HepG2 (cell line): ENCODE measurements at regions not wholly inside any gene's neighbourhood (a gene's known extent, or its start where the extent isn't known, plus 50 kb on each side); places are given as distances from the start of the nearest gene placed in this dataset.

ENCODE experiments used
- ATAC-seq: fragments of 200-7000 bp; cut with Tn5 transposase; 3 replicates; pipeline ENCODE4 v1.9.1; 2020; ENCODE audit warnings: mild to moderate bottlenecking, moderate library complexity
- BruUV-seq: library from RNA; stranded (reverse); fragments of 400-500 nt; replicated peaks from 2 replicates; lab custom pipeline; 2021; lab: Mats Ljungman, UMichigan
- CTCF ChIA-PET: fragments of 300-600 bp; formaldehyde crosslinking; extraction: SDS; loops from one replicate; lab custom pipeline; 2021; ENCODE audit warnings: low total read pairs, inconsistent platforms, low intra/inter-chr PET ratio; lab: Yijun Ruan, JAX
- POLR2A ChIA-PET: fragments of 350-600 bp; sonication (Branson Sonifier 250); formaldehyde crosslinking; loops from one replicate; lab custom pipeline; 2020; ENCODE audit warnings: antibody characterized with exemption, inconsistent platforms; lab: Yijun Ruan, JAX
- DNase-seq: peaks from one replicate; pipeline ENCODE4 v3.0.0-alpha.2; 2015; ENCODE audit warnings: low spot score
- FAIRE-seq: peaks from 3 replicates; lab custom pipeline; 2011; peaks lifted over from hg19 to GRCh38; lab: Jason Lieb, UNC
- H2AFZ ChIP-seq: one replicate; pipeline ENCODE4 v1.6.1; 2011; ENCODE audit warnings: low read length, inconsistent platforms
- H3K27ac ChIP-seq: fragments of 300-600 bp; 3 replicates; pipeline ENCODE4 v1.8.0; 2011; ENCODE audit warnings: mixed run types, mild to moderate bottlenecking, mixed read lengths, low read length, inconsistent platforms; ENCODE audit not compliant: insufficient read depth; ENCODE audit errors: extremely low read length
- H3K27me3 ChIP-seq, 2 experiments: fragments of 200-600 bp in 1 of 2; 2 replicates in 1 of 2; 3 replicates in 1 of 2; pipeline versions ENCODE4 v1.6.0 to v1.8.0; 2011; ENCODE audit warnings: low read length in 2 of 2, mild to moderate bottlenecking in 2 of 2, moderate library complexity in 2 of 2, inconsistent platforms in 1 of 2; ENCODE audit not compliant: insufficient read depth in 2 of 2, control insufficient read depth in 1 of 2
- H3K36me3 ChIP-seq, 2 experiments: fragments of 200-600 bp in 1 of 2; replicated peaks in 1 of 2; 2 replicates in 1 of 2; 3 replicates in 1 of 2; pipeline versions ENCODE4 v1.5.1 to v1.8.0; 2011; ENCODE audit warnings: low read length in 2 of 2, inconsistent platforms in 1 of 2; ENCODE audit not compliant: insufficient read depth in 2 of 2, control insufficient read depth in 1 of 2
- H3K4me1 ChIP-seq: 2 replicates; pipeline ENCODE4 v1.5.1; 2012; ENCODE audit warnings: low read length, inconsistent platforms; ENCODE audit not compliant: insufficient read depth
- H3K4me2 ChIP-seq: 2 replicates; pipeline ENCODE4 v1.6.0; 2011; ENCODE audit warnings: low read depth, low read length, inconsistent platforms
- H3K4me3 ChIP-seq, 3 experiments: fragments of 200-600 bp in 1 of 3; sonication (generic), shearing (Covaris generic) in 1 of 3; replicated peaks in 1 of 3; 2 replicates each; pipeline ENCODE4 v1.5.1; 2011 to 2016; ENCODE audit warnings: low read length in 3 of 3, inconsistent platforms in 2 of 3, low read depth in 2 of 3, mild to moderate bottlenecking in 2 of 3, control low read depth in 1 of 3, mixed read lengths in 1 of 3; ENCODE audit not compliant: insufficient read depth in 1 of 3
- H3K79me2 ChIP-seq: one replicate; pipeline ENCODE4 v1.6.1; 2011; ENCODE audit warnings: low read length, inconsistent platforms; ENCODE audit not compliant: insufficient read depth
- H3K9ac ChIP-seq: 2 replicates; pipeline ENCODE4 v1.6.0; 2011; ENCODE audit warnings: mild to moderate bottlenecking, low read depth, low read length, inconsistent platforms; ENCODE audit not compliant: insufficient read depth
- H3K9me3 ChIP-seq: 2 replicates; pipeline ENCODE4 v1.5.1; 2012; ENCODE audit warnings: mild to moderate bottlenecking, low read length
- H4K20me1 ChIP-seq: 2 replicates; pipeline ENCODE4 v1.6.0; 2011; ENCODE audit warnings: inconsistent platforms, mild to moderate bottlenecking, low read length, moderate library complexity; ENCODE audit not compliant: insufficient read depth
- ARHGAP35 ChIP-seq: sonication (generic); formaldehyde crosslinking; IDR thresholded peaks from 2 replicates; pipeline ENCODE4 v1.9.0; 2022; ENCODE audit warnings: mild to moderate bottlenecking, inconsistent platforms, moderate library complexity, missing genetic modification reagents, borderline replicate concordance
- ARNT ChIP-seq: fragments of 450-650 bp; IDR thresholded peaks from 2 replicates; pipeline ENCODE4 v1.6.1; 2017
- CREB3 ChIP-seq: sonication (generic); formaldehyde crosslinking; IDR thresholded peaks from 2 replicates; pipeline ENCODE4 v1.5.0; 2020; ENCODE audit warnings: missing genetic modification reagents
- HOXA7 ChIP-seq: sonication (generic); formaldehyde crosslinking; IDR thresholded peaks from 2 replicates; pipeline ENCODE4 v1.8.1; 2022; ENCODE audit warnings: mild to moderate bottlenecking, missing genetic modification reagents, moderate library complexity
- MAF1 ChIP-seq: sonication (generic); formaldehyde crosslinking; IDR thresholded peaks from 2 replicates; pipeline ENCODE4 v1.5.0; 2020; ENCODE audit warnings: missing genetic modification reagents, borderline replicate concordance
- MIXL1 ChIP-seq: IDR thresholded peaks from 2 replicates; pipeline ENCODE4 v1.6.1; 2016
- ZFP82 ChIP-seq: sonication (generic); formaldehyde crosslinking; IDR thresholded peaks from 2 replicates; pipeline ENCODE4 v1.5.1; 2020; ENCODE audit warnings: mild to moderate bottlenecking, missing genetic modification reagents, borderline replicate concordance
- ZKSCAN8 ChIP-seq: IDR thresholded peaks from 2 replicates; pipeline ENCODE4 v1.6.1; 2016; ENCODE audit warnings: borderline replicate concordance, missing genetic modification reagents, missing compliant biosample characterization
- ZNF33B ChIP-seq: sonication (generic); formaldehyde crosslinking; IDR thresholded peaks from 2 replicates; pipeline ENCODE4 v1.5.1; 2020; ENCODE audit warnings: mild to moderate bottlenecking, missing genetic modification reagents
- ZNF383 ChIP-seq: sonication (generic); formaldehyde crosslinking; IDR thresholded peaks from 2 replicates; pipeline ENCODE4 v1.4.0; 2020; ENCODE audit warnings: missing genetic modification reagents, mild to moderate bottlenecking, borderline replicate concordance
- ZNF430 ChIP-seq: sonication (generic); formaldehyde crosslinking; IDR thresholded peaks from 2 replicates; pipeline ENCODE4 v1.9.0; 2021; ENCODE audit warnings: mild to moderate bottlenecking, missing genetic modification reagents
- ZNF605 ChIP-seq: sonication (generic); formaldehyde crosslinking; IDR thresholded peaks from 2 replicates; pipeline ENCODE4 v1.8.0; 2022; ENCODE audit warnings: mild to moderate bottlenecking, missing genetic modification reagents
- ZNF607 ChIP-seq: sonication (generic); formaldehyde crosslinking; IDR thresholded peaks from 2 replicates; pipeline ENCODE4 v1.5.1; 2020; ENCODE audit warnings: missing genetic modification reagents, mild to moderate bottlenecking, borderline replicate concordance
- ZSCAN25 ChIP-seq: sonication (generic); formaldehyde crosslinking; IDR thresholded peaks from 2 replicates; pipeline ENCODE4 v1.8.0; 2022; ENCODE audit warnings: mild to moderate bottlenecking, missing genetic modification reagents
- WGBS: methylation state at CpG from one replicate; pipeline ENCODE4 v1.1.6; 2017; ENCODE audit warnings: low lambda C conversion rate; 5-methylcytosine and 5-hydroxymethylcytosine counted together
- in situ Hi-C: cut with HindIII; loops from 2 replicates; pipeline ENCODE4 v1.10.0; 2017; ENCODE audit warnings: low pct_unique_long_range_greater_than_20kb; ENCODE audit not compliant: extremely low pct_ligation_motif_present
- intact Hi-C: fragments of 100-400 bp; cut with micrococcal nuclease; formaldehyde crosslinking; loops from one replicate; pipeline ENCODE4 v1.10.0; 2022; ENCODE audit not compliant: unreplicated experiment
- TF ChIP-seq, protein P1 (sequence below): sonication (generic); formaldehyde crosslinking; IDR thresholded peaks from 2 replicates; pipeline ENCODE4 v1.8.0; 2023; ENCODE audit warnings: mild to moderate bottlenecking, missing genetic modification reagents

DNA sequence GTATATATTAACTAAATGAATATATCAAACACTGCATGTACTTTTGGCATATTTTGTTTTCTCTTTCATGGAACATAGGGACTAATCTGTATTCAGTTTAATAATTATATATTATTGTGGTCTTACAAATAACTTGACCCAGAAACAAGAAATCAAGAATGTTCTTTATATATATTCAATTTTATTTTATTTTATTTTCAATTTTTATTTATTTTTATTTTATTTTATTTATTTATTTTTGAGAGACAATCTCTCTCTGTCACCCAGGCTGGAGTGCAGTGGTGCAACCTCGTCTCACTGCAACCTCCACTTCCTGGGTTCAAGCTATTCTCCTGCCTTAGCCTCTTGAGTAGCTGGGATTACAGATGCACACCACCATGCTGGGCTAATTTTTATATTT is 258.4 kb upstream of the MYO3A start:
- CTCF ChIA-PET, result no interaction called here
- Histone ChIP-seq H2AFZ (no peak overlapping the region), H3K4me2 (no peak overlapping the region), H3K9me3 (no peaks in the 10 kb centered on the region), H3K27me3 (no peaks in the 10 kb centered on the region), H3K79me2 (no peaks in the 10 kb centered on the region), H4K20me1 (no peaks in the 10 kb centered on the region), H3K27ac (no peak overlapping the region), H3K36me3 (no peaks in the 10 kb centered on the region), H3K9ac (no peak overlapping the region), H3K4me1 (no peaks in the 10 kb centered on the region), H3K4me3 (no peak overlapping the region)
- BruUV-seq, result no TSS peak
- intact Hi-C loops, result no loop called here
- FAIRE-seq (no peak), ATAC-seq (no peak), DNase-seq (no peak)
- in situ Hi-C loops, result no loop called here
- WGBS, result 0% methylated on average over 1 of the region's 1 CpG
- no peak for TF ChIP-seq ZNF430
- TF ChIP-seq MAF1 (CRISPR knock-in tag), result no peak
- TF ChIP-seq, protein P1, sequence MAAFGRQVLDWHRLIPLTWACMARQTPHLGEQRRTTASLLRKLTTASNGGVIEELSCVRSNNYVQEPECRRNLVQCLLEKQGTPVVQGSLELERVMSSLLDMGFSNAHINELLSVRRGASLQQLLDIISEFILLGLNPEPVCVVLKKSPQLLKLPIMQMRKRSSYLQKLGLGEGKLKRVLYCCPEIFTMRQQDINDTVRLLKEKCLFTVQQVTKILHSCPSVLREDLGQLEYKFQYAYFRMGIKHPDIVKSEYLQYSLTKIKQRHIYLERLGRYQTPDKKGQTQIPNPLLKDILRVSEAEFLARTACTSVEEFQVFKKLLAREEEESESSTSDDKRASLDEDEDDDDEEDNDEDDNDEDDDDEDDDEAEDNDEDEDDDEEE (CRISPR knock-in tag), result no peak
- TF ChIP-seq ZKSCAN8 (CRISPR knock-in tag), result no peak
- no peak for TF ChIP-seq MIXL1 (CRISPR knock-in tag)
- no peak for TF ChIP-seq ZSCAN25 (CRISPR knock-in tag)
- TF ChIP-seq CREB3 (CRISPR knock-in tag), result no peak
- TF ChIP-seq ZNF607 (CRISPR knock-in tag), result no peak
- POLR2A ChIA-PET, result no interaction called here

DNA sequence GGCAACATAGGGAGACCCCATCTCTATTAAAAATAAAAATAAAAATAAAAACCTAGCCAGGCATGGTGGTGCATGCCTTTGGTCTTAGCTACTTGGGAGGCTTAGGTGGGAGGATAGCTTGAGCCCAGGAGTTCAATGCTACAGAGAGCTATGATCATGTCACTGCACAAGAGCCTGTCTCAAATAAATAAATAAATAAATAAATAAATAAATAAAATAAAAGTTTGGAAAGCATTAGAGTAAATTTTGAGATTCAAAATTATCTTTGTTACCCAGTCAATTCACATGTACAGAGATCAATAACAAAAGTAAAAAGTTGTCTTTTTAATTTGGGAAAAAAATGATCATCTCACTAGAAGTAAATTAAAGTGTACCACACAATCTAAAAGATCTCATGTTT is 255.8 kb upstream of the MYO3A start:
- H4K20me1 ChIP-seq, result no peaks in the 10 kb centered on the region
- H3K79me2 ChIP-seq, result no peaks in the 10 kb centered on the region
- POLR2A ChIA-PET, result no interaction called here
- FAIRE-seq, result no peak
- H3K4me2 ChIP-seq, result no peak overlapping the region
- H2AFZ ChIP-seq, result no peak overlapping the region
- no peak overlapping the region for H3K9ac ChIP-seq
- H3K4me3 ChIP-seq, result no peak overlapping the region
- H3K9me3 ChIP-seq, result no peaks in the 10 kb centered on the region
- CTCF ChIA-PET, result no interaction called here
- intact Hi-C loops, result no loop called here
- H3K27ac ChIP-seq, result no peak overlapping the region
- no TSS peak for BruUV-seq
- in situ Hi-C loops, result no loop called here
- no peak for DNase-seq
- TF ChIP-seq ZFP82 (CRISPR knock-in tag) (no peak), ARNT (no peak), ZNF33B (CRISPR knock-in tag) (no peak), ZNF605 (no peak), ARHGAP35 (no peak), HOXA7 (CRISPR knock-in tag) (no peak), ZNF383 (no peak)
- H3K4me1 ChIP-seq, result no peaks in the 10 kb centered on the region
- H3K36me3 ChIP-seq, result no peaks in the 10 kb centered on the region
- ATAC-seq, result no peak
- no peaks in the 10 kb centered on the region for H3K27me3 ChIP-seq
